ENCODE measurements at regions not wholly inside any gene's neighbourhood (a gene's known extent, or its start where the extent isn't known, plus 50 kb on each side); places are given as distances from the start of the nearest gene placed in this dataset.

DNA sequence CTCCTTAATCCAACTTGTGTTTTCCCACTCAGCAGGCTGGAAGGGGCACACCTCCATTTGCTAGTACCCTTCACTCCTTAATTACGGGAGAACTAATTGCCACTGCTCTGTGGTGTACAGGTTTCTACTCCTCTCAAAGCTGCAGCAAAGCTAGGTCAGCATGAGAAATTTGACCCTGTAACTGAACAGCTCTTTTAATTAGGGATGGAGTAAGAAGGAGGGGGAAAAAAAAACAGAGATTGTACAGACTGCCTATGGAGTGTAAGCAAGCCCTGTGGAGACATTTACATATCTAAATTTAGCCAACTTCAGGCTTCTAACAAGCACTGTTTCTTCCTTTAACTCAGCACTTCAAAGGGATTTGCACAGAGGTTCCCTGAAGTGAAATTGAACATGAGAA lies 629.7 kb upstream of the SETBP1 start:
- no peak for DNase-seq

DNA sequence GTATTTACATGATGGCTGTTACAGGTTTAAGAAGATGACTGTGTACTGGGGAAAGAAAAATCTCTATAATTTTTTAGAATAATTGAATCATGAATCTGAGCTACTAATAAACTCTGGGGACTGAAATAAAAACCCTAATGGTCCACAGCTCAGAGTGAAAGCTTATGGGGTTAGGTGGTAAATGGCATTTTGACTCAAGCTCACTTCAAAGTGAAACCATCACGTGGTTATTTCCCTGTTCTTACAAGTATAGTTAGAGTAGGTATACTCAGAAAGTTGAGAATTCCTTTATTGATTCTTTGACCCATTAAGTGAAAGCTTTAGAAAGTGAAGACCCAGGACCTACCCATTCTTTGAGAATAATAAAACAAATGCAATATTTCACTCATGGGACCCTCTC lies 626.2 kb upstream of the SETBP1 start:
- DNase-seq = no peak

DNA sequence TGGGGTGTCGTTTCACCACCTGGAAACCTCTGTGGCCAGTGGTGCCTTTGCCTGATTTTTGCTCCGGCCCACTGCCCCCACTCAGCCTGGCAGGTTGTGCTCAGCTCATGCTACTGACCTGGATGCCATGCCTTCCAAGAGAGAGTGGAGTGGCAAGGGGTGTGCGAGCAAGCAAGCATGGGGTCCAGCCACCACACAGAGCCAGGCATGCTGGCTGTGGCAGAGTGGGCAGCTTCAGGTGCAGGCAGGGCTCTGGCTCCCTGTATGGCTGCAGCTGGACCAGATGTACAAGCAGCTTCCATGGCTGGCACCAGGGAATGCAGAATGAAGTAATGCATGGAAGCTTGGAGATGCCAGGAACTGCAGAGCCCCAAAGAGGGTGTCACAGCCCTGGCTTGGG lies 620.5 kb upstream of the SETBP1 start:
- no peak for DNase-seq

GRCh38 chr18:44061438-44061837 lies 619.2 kb upstream of the SETBP1 start:
- DNase-seq = no peak

DNA sequence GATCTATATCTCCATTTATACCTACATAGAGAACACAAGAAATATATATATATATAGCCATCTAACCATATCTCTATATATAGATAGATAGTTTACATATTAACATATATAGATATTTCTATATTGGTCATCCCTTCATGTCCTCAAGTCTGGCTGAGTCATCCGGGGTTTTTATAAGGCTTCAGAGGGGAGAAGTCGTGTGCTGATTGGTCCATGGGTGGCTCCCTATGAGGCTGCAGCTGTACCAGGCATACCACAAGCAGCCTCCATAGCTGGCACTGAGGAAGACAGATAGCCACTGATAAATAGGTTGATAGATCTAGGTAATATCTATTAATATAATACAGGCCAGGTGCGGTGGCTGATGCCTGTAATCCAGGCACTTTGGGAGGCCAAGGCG lies 618.3 kb upstream of the SETBP1 start:
- DNase-seq = no peak

- DNase-seq = no peak
Observed at GRCh38 chr18:44065206-44065605, 615.5 kb upstream of the SETBP1 start.

DNA sequence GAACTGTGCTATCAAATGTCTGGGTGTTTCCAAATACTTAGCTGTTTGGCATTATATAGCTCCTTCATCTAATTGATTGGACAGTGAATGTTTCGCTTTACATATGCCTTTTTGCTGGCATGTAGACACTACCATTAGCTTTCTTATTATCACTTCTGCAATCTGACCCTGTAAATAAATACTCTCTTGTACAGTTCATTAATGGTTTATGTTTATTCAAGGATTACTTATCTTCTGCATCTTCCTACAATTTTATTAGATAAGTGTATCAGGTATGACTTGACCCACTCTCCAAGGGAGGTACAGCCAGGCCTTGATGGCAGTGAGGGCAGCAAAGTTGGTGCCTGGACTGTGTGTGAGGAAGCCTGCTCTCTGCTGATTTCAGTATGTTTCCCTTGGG lies 614.1 kb upstream of the SETBP1 start:
- DNase-seq = no peak

DNA sequence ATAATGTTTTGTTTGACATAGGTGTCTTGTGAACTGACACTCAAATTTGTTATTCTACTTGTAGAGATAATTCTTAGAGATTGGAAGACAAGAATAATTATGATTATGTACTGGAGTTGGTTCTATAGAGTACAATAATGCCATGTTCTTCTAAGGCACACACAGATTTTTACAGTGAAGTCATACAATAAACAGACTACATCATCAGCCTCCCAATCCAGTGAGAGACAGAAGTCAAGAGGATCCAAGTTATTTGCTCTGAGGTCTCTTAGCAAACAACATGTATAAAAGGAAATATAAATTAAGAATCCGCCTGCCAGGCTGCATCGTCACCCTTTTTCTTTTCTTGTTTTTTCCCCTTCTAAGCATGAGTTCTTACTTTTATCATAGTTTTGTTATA lies 613.5 kb upstream of the SETBP1 start:
- DNase-seq = no peak

- no peak for DNase-seq
Observed at GRCh38 chr18:44075038-44075437, 605.6 kb upstream of the SETBP1 start.

DNA sequence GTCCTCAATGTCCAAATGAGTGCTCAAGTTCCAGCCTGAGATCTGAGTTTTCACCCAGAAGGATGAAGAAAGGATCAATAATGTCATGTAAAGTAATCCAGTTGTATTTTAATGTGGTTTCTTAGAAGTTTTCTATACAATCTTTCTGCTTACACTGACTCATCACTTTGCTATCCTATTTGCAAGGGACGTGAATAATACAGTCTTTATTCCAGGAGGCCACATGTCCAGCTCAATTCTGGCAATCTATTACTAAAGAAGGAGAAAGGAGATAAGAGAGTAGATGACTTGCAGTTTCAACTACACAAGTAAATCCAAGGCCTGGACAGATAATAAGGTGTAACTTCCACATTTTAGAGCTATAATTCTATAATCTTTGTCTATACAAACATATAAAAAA lies 601.1 kb upstream of the SETBP1 start:
- no peak for DNase-seq

DNA sequence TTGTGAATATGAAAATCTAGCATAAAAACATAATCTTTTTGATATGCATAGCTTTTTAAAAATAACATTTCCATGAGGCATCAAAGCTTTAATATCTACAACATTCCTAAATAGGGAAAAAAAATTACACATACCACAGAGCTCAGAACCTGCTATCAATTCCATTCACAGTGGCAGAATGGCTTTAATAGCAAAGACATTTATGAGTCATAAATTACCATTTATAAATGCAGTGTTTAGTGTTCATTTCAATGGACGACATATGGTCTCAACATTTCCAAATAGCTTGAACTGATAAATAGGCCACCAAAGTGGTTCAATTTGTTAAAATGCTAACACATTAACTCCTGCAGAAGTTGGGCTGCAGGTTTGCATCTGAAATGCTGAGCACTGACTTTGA lies 600.6 kb upstream of the SETBP1 start:
- DNase-seq = no peak

DNA sequence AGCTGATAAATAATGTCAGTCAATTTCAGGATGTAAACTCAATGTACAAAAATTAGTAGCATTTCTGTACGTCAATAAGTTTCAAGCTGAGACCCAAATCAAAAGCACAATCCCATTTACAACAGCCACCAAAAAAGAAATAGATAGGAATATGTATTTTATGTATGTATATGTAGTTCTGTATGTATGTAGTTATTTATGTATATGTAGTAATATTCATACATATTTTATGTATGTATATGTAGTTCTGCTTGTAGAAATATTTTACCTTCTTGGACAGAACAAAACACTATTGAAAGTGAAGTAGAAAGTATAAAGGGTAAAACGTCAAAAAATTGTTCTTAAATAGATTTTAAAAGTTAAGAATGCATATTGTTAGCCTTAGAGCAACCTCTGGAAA lies 591.0 kb upstream of the SETBP1 start:
- no peak for DNase-seq

GRCh38 chr18:44090453-44090852 lies 590.2 kb upstream of the SETBP1 start:
- DNase-seq = no peak

DNA sequence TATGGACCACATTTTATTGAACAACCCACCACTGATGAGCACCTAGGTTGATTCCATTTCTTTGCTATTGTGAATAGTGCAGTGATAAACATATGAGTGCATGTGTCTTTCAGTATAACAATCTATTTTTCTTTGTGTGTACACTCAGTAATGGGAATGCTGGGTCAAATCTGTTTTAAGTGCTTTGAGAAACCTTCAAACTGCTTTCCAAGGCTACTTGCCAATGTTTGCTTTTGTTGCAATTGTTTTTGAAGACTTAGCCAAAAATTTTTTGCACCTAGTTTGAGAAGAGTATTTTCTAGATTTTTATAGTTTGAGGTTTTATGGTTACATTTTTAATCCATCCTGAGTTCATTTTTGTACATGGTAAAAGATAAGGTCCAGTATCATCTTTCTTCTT lies 587.4 kb upstream of the SETBP1 start:
- DNase-seq = no peak

DNA sequence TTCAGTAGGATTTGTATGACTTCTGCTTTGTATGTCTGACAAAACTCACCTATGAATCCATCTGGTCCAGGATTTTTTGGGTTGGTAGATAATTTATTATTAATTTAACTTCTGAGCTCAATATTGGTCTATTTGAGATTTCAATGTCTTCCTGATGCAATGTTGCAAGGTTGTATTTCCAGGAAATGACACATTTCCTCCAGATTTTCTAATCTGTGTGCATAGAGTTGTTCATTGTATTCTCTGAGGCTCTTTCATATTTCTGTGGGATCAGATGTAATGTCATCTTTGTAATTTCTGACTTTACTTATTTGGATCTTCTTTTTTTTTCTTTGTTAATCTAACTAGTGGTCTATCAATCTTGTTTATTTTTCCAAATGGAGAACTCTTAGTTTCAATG lies 584.7 kb upstream of the SETBP1 start:
- no peak for DNase-seq

DNA sequence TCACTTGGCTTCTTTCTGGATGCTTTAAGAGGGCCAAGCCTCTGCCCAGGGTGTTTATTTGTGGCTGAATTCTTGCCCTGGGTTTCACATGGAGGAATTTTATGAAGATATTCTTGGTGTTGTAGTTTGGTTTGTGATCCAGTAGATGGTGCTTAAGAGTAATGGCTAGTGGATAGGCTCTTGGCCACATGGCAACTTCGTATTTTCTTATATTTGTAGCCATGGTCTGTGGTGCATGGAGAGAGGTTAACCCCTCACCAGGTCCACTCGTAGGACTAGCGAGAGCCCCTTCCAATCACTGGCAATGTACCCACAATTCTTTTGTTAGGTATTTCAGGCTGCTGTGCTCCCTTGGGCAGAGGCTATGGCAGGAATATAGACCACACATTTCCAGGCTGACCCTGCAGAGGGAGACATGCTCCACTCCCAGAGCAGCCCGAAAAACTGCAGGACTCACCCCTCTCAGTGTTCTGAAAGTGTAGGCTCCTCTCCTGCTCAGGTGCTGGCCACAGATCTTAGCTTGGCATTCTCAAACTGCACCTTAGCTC lies 582.1 kb upstream of the SETBP1 start:
- DNase-seq = no peak

DNA sequence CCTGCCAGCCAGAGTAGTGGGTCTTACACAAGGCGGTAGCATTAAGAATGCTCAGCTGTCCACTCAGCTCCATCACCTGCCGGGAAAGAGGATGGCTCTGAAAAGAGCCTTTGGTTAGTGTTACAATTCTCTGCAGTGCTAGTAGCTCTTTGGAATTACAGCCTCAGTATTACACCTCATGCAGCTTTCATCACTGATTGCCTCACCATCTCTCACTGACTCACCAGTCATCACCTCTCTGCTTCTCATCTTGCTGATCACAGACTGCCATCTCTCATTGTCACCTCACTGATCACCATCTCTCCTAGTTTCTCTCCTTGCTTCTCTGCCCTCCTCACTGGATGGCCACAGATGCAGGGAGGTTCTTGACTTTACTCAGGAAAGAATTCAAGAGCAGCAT lies 573.5 kb upstream of the SETBP1 start:
- no peak for DNase-seq

- no peak for DNase-seq
Observed at GRCh38 chr18:44111337-44111736, 569.4 kb upstream of the SETBP1 start.

DNA sequence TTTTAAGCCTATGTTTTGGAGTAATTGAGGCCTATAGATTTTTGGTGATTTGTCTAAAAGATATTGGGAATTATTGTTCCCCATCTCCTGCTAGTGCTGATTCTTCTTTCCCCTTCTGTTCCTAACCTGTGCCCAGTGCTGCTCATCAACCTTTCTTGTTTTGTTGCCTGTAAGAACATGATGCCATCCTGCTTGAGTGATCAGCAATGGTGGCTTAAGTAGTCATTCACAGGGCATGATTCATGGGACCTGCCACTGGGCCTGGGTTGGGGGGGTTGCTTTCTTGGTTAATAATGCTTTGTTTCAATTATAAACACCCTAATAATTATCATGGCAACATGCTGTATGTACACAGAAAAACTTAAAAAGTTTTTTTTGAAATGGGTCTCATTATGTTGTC lies 562.9 kb upstream of the SETBP1 start:
- DNase-seq = no peak

DNA sequence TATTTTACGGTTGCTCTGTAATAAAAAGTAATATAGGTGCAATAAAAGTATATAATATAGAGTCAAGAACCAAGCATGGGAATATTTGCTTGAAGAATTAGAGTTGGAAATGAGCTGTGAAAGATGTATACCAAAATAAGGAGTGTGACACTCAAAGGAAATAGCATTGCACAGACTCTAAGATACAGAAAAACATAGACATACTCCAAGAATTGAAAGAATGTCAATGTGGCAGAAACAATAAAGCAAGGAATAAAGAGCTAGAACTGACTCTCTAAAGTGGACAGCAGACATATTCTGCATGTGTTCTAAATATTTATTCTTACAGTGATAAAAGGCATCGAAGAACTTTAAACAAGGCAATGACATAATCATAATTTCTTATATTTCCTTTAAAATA lies 561.1 kb upstream of the SETBP1 start:
- DNase-seq = no peak

- DNase-seq = no peak
Observed at GRCh38 chr18:44123743-44124142, 556.9 kb upstream of the SETBP1 start.

DNA sequence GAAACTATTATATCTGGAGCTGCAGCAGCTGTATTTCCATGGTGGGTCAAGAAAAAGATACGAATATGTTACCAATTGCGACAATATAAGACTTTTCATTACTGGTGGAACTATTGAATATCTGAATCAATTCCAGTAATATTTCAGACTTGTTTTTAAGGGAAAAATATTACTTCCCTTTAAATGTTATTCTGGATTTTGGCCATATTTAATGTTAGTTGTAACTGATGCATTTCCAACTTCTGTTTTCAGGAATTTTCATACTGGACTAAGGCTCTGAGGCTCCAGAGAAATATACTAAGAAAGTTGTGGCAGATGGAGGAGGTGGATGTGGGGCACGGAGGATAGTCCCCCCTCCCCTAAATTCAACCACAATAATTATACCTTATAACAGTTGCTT lies 555.2 kb upstream of the SETBP1 start:
- DNase-seq = no peak

DNA sequence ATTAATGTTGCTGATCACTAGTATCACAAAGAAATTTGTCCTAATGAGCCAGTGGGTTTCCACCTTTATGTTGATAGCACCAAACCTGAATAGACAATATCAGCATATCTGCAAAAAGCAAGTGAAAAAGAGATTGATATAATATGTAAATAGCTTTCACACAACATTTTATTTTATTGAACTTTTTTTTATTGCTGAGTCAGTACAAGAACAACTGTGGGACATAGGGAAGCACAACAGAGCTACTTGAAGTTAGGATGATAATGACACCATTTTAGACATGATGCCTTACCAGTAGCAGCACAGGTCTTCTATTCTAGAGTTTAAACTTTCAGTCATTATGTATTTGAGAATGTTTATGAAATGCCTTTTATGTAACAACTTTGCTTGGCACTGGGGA lies 554.1 kb upstream of the SETBP1 start:
- no peak for DNase-seq

GRCh38 chr18:44128365-44128764 lies 552.3 kb upstream of the SETBP1 start:
- no peak for DNase-seq
